Hematopoietic multipotent progenitor cell treated with erythropoietin and hydrocortisone succinate and interleukin-3 and kit ligand, for 8 days (in vitro differentiated cells): ENCODE measurements at regions not wholly inside any gene's neighbourhood (a gene's known extent, or its start where the extent isn't known, plus 50 kb on each side); places are given as distances from the start of the nearest gene placed in this dataset.
A peak's percentile ranks its signal among the peaks of the same experiment; 100 is the strongest.
"Not testable (repeated sequence)": the region's sequence is repeated elsewhere in the genome, so short reads cannot be mapped to it uniquely, and the experiment has no call there.

Experiments
- DNase-seq: peaks from one replicate; pipeline ENCODE4 v3.0.0-alpha.2; 2015

DNA sequence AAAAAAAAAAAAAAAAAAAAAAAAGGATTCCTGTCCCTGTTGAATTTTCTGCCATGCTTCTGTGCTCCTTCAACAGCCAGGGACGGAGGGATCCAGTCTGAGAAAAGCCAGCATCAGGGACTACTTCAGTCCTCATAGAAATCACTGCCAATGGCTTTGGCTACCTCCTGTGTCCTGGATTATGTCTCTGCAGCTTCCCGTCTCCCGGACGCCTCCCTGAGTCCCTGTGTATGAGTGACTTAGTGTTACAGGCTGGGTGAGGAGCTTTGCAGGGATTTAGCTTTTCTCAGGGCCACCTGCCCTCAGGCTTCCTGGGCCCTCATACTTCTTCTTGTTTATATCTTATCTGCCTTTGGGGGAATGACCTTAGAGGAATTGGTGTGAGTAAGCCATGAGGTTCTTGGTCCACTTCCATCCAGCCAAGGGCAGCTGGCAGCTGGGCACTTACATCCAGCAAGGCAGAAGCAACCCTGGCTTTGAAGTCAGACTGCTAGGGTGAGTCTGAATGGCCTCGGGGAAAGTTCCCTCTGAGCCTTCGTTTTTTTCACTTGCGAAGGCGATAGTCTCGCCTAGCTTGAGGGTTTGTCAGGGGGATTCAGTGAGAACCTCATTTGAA is 83.6 kb upstream of the CRYM start:
- DNase-seq, result not testable (repeated sequence)

DNA sequence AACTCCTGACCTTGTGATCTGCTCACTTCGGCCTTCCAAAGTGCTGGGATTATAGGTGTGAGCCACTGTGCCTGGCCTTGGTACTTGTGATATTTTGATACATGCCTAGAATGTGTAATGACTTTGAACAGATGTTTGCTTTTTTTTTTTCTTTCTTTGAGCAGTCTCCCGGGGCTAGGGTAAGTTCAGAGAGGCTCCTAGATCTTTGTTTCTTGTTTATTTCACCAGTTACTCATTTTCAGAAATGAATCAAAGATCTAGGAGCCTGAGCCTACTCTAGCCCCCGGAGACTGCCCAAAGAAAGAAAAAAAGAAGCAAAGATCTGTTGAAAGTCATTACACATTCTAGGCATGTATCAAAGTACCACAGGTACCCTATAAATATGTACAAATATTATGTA is 83.0 kb upstream of the CRYM start:
- not testable (repeated sequence) for DNase-seq

DNA sequence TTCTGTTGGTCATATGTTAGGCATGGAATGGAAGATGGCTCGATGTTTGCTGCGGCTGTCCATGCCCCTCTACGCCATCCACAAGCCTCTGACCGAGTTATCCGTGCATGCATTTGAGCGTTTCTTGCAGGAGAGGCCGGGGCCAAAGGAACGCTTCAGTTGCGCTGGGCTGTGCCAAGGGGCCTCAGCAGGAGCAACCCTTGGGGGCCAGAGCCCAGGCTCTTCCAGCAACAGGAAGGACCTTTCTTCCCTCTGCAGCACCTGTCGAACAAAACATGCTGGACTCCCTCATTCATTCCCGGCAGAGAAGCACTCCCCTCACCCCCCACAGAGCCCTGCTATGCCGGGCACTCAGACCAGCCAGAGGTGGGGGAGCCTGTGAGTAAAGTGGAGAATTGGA is 81.4 kb upstream of the CRYM start:
- not testable (repeated sequence) for DNase-seq

DNA sequence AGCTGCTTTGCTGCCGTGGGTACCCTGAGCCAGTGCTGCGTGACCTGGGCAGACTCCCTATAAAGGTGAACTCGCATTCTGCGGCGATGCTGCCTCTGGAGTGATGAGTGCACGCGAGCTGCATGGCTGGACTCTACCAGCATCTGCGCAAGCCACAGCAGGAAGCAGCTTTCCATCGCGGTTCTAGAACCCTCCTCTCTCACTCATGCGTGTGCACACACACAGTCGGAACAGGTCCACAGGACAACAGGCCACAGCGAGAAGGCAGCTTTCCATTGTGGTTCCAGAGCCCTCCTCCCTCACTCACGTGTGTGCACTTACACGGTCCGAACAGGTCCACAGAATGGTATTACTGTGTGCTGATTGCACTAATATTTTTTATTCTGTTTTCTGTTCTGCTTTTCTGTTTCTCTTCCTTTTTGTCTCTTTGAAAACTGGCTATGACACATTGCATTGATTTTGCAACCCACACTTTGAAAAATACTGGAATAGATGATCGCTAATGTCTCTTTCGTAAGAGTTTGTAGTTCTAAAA is 80.2 kb upstream of the CRYM start:
- not testable (repeated sequence) for DNase-seq

DNA sequence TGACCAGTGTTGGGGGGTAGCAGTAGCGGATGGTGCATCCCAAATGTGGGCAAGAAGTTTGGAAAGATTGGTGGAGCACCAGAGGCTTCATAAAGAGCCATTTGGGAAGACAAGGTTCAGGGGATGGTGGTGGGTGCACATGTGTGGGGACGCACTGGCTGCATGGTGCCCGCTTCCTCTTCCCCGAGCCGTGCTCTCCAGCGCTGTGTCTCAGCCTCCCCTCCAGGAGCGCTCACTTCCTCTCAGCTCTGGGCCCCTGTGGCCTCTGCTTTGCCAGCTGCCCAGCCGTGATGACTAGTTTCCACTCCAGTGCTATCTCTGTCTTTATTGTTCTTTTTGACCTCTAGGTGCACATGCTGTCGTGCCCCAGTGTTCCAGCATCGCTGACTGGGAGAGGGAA is 78.2 kb upstream of the CRYM start:
- not testable (repeated sequence) for DNase-seq

DNA sequence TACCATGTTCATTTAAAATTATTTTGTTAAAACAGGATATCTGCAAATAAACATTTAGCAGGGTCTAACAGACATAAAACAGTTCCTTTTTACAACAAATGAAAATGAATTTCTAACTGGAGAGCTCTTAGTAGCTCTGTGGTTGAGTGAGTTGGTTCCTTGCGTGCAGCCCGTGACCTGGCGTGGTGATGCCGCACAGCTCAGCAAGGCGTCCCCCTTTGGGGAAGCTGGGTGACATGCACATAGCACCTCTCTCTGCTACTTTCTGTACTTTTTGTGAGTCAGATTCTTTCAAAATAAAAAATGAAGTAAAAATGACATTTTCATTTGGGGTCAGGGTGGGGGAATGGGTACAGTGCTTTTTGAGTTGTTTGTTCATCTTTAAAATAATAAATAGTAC is 73.3 kb upstream of the CRYM start:
- DNase-seq, result not testable (repeated sequence)

DNA sequence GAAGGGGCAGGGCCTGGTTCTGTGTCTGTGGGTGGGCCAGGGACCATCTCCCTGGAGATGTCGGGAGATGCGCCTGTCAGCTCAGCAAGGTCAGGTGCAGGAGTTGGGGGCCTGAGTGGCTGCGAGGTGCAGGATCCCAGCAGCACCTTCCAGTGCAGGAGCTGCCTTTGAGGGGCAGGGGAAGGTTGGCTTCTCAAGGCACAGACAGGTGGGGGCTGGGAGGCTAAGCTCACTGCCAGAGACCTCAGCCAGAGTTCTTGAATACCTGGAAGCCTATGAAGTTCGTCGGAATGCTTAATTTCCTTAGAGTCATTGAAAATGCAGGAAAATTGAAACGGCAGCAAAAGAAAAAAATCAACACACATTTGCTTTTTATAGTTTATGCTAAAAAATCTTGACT is 72.8 kb upstream of the CRYM start:
- not testable (repeated sequence) for DNase-seq

DNA sequence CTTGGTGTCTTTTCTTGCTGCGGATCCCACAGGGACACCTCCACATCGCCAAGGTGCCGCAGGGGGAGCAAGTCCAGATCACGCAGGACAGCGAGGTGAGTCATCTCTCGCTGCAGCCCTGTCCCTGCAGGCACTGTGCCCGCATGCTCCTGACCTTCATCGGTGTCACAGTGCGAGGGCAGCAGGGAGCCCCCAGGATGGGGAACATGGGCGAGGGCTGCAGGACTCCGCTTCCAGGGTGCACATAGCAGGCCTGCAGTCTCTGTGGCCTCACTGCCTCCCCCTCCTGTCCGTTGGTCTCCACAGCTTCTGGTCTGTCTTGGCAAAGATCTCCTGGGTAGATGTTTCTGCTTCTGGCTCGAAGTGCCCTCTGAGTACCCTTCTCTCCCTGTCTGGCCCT is 71.2 kb upstream of the CRYM start:
- not testable (repeated sequence) for DNase-seq

DNA sequence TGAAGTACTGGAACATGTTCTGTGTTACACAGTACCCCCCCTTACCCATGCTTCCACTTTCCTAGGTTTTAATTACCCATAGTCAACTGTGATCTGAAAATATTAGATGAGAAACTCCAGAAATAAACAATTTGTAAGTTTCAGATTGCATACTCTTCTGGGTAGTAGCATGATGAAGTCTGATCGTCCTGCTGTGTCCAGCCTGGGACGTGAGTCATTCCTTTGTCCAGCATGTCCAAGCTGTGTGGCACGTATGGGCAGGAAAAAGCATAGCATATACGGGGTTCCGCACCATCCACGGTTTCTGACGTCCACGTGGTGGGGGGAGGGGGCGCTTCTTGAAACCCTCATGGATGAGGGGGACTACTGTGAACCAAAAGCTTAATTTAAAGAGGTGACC is 70.7 kb upstream of the CRYM start:
- DNase-seq, result not testable (repeated sequence)

DNA sequence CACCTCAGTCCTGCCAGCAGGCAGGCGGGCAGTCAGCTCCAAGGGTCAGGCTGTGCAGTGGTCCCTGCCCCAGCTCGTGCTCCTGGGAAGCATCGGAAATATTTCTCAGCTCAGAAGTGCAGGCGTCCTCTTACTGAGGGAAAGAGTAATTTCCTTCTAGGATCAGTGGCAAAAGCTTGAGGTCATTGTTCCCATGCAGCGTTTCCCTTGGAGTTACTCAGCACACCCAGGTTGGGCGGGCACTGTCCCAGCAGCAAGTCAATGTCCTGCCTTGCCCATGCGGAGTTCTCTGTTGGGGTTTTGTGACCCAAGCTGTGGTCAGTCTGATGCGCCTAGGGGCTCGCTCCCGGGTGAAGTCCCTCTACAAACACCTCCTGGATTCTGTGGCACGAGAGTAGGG is 69.4 kb upstream of the CRYM start:
- not testable (repeated sequence) for DNase-seq

DNA sequence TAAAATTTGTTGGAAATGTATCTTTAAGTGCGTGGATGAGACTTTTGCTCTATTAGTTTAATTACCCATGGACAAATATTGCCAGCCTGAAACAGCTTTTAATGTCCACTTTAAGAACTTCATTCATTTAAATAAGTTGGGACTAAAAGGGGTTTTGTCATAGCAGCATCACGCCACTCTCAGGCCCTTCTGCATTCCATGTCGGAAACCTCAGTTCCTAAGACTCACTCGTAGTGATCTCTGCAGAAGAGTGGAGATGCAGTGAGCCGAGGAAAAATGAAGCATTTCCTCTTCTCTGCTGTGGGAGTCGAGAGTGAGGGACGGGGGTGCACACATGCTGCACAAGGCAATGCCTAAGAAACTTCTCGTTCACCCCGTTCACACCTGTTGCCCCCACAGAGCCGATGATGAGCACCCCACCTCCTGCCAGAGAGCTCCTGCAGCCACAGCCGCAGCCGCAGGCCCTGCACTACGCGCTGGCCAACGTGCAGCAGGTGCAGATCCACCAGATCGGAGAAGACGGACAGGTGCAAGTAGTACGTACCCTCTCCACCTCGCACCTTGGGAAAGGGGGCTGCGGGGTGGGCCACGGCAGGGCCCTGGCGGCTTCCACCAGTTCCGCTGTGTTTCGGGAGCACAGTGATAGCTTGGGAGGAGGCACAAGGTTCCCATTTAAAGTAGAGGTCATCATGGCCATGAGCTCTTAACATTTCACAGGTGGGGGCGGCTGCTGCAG is 68.8 kb upstream of the CRYM start:
- not testable (repeated sequence) for DNase-seq

DNA sequence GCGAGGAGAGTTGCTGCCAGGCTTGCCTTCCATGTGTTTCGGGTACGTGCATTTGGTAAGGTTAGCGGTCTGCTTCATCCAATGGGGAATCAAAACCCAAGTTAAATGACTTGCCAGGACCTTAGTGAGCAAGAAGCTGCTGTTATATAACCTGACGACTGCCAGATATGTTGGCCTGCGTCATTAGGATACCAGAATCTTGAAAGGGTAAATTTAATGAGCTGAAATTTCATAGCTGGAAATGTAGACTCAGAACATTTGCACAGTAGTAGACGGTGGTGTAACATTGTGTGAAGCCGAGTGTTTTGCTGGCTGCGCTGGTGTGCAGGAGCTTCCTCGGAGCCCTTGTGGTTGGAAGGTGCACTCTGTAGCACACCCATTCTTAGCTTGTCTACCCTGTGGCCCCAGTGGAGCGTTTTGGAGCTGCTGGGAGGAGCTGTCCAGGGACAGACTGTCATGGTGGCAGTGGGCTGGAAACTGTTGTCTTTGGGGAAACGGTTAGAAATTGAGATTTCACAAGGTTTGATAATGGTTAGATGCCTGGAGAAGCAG is 66.3 kb upstream of the CRYM start:
- DNase-seq, result not testable (repeated sequence)

DNA sequence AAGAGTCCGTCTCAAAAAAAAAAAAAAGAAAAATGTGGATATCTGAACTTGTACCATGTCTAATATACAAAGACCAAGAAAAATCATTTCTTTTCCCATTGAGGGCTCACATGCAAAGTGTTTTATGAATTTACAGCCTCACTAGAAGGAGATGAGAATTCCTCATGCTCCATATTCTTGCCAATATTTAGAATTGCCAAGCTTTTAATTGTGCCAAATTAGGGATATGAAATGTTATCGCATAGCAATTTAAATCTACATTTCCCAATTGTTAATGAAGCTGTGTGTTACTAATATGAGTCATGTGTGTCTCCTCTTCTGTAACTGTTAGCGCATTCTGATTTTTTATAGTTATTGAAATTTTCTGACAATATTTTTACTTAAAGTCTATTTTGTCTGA is 63.0 kb upstream of the CRYM start:
- DNase-seq, result no peak

DNA sequence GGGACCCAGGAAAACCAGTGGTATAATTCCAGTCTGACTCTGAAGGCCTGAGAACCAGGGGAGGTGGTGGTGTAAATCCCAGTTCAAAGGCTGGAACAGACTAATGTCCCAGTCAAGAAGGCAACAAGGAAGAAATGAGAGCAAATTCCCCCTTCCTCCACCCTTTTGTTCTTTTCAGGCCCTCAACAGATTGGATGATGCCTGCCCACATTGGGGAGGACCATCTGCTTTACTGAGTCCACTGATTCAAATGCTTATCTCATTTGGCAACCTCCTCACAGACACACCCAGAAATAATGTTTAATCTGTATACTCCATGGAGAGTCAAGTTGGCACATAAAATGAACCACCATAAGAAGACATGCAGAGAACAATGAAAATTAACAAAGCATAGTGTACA is 61.9 kb upstream of the CRYM start:
- peak; percentile 82 for DNase-seq

DNA sequence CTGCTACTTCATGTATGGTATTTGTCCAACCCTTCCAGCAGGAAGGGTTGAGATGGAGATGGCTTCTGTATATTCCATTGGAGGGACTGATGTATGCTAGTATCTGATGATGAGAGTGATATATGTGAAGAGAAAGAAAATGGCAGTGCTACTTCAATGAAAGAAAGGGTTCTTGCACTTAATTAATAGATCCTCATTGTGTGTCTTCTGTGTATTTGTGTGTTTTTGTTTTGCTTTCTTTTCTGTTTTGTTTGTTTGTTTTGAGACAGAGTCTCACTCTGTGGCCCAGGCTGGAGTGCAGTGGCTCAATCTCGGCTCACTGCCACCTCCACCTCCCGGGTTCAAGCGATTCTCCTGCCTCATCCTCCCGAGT is 61.2 kb upstream of the CRYM start:
- DNase-seq, result no peak

DNA sequence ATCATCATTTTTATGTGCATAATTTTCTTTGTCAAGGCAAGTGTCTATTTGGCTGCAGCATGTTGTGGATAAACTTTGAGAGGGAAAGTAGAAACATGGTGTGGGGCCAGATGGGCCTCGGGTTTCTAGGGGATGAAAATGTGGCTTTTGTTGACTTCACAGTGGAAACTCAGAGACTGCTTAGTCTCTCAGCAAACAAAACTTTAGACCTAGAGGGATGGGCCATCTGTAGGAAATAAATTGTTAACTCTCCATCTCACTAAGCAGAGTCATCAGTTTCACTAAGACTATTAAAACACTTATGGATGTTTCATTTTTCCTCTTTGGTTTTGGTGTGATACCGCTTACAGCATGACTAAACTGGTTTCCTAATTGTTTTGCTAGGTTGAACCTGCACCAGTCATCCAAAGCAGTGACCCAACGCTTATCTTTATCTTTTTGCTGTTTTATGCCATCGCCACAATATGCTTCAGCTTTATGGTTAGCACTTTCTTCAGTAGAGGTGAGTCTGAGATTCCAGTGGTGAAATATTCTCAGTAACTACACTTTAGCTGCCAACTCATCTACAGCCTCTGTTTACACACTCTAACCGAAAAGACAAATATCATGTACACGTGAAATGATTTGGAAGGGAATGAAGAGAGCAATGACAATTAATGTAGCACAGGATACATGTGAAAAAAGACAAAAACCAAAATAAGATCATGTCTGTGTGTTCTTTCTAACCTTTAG is 60.6 kb upstream of the CRYM start:
- DNase-seq, result no peak

DNA sequence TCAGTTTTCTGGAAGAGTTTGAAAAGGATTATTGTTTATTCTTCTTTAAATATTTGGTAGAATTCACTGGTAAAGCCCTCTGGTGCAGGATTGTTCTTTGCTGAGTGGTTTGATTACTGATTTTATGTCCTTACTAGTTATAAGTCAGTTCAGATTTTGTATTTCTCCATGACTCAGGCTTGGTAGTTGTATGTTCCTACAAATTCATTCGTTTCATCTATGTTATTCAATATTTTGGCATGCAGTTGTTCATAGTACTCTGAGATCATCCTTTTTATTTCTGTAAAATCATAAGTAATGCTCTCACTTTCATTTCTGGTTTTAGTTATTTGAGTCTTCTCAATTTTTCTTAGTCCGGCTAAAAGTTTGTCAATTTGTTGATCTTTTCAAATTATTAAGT is 58.1 kb upstream of the CRYM start:
- no peak for DNase-seq

DNA sequence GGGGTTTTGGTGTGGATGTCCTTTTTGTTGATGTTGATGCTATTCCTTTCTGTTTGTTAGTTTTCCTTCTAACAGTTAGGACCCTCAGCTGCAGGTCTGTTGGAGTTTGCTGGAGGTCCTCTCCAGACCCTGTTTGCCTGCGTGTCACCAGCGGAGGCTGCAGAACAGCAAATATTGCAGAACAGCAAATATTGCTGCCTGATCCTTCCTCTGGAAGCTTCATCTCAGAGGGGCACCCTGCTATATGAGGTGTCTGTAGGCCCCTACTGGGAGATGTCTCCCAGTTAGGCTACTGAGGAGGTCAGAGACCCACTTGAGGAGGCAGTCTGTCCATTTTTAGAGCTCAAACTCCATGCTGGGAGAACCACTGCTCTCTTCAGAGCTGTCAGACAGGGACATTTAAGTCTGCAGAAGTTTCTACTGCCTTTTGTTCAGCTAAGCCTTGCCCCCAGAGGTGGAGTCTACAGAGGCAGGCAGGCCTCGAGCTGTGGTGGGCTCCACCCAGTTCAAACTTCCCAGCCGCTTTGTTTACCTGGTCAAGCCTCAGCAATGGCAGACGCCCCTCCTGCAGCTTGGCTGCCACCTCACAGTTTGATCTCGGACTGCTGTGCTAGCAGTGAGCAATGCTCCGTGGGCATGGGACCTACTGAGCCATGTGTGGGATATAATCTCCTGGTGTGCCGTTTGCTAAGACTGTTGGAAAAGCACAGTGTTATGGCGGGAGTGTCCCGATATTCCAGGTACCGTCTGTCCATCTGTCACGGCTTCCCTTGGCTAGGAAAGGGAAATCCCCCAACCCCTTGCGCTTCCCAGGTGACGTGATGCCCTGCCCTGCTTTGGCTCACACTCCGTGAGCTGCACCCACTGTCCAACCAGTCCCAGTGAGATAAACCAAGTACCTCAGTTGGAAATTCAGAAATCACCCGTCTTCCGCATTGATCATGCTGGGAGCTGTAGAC is 56.4 kb upstream of the CRYM start:
- not testable (repeated sequence) for DNase-seq

DNA sequence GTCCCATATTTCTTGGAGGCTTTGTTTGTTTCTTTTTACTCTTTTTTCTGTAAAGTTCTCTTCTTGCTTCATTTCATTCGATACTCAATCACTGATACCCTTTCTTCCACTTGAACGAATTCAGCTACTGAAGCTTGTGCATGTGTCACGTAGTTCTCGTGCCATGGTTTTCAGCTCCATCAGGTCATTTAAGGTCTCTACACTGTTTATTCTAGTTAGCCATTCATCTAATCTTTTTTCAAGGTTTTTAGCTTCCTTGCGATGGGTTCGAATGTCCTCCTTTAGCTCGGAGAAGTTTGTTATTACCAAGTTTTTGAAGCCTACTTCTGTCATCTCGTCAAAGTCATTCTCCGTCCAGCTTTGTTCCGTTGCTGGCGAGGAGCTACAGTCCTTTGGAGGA is 55.6 kb upstream of the CRYM start:
- not testable (repeated sequence) for DNase-seq
